ENCODE measurements at regions not wholly inside any gene's neighbourhood (a gene's known extent, or its start where the extent isn't known, plus 50 kb on each side); places are given as distances from the start of the nearest gene placed in this dataset.
A peak's percentile ranks its signal among the peaks of the same experiment; 100 is the strongest.
"Not testable (repeated sequence)": the region's sequence is repeated elsewhere in the genome, so short reads cannot be mapped to it uniquely, and the experiment has no call there.

- no peak for TF ChIP-seq CTCF (IDR thresholded peaks at IDR 0.05; ENCODE audit: low read depth, low read length)
- DNase-seq (ENCODE audit: extremely low read depth, low read depth) = no peak
Measured at GRCh38 chr2:133871545-133872209, 303.4 kb upstream of the NCKAP5 start.

- DNase-seq (ENCODE audit: extremely low read depth, low read depth) = no peak
- no peak for TF ChIP-seq CTCF (IDR thresholded peaks at IDR 0.05; ENCODE audit: low read depth, low read length)
Measured at GRCh38 chr2:133878326-133878725, 310.1 kb upstream of the NCKAP5 start.

- DNase-seq (ENCODE audit: extremely low read depth, low read depth) = no peak
- TF ChIP-seq CTCF (IDR thresholded peaks at IDR 0.05; ENCODE audit: low read depth, low read length) = no peak
Measured at GRCh38 chr2:133879703-133880102, 311.4 kb upstream of the NCKAP5 start.

- DNase-seq (ENCODE audit: extremely low read depth, low read depth) = not testable (repeated sequence)
Measured at GRCh38 chr2:133882159-133882558, 313.9 kb upstream of the NCKAP5 start.

- peak; percentile 25 for TF ChIP-seq CTCF (IDR thresholded peaks at IDR 0.05; ENCODE audit: low read depth, low read length)
- no peak for DNase-seq (ENCODE audit: extremely low read depth, low read depth)
Measured at GRCh38 chr2:133884739-133885381, 316.6 kb upstream of the NCKAP5 start.

- no peak for TF ChIP-seq CTCF (IDR thresholded peaks at IDR 0.05; ENCODE audit: low read depth, low read length)
- DNase-seq (ENCODE audit: extremely low read depth, low read depth) = no peak
Measured at GRCh38 chr2:133885847-133886246, 317.6 kb upstream of the NCKAP5 start.

- DNase-seq (ENCODE audit: extremely low read depth, low read depth) = peak; percentile 63
- peak; percentile 63 for TF ChIP-seq CTCF (IDR thresholded peaks at IDR 0.05; ENCODE audit: low read depth, low read length)
Measured at GRCh38 chr2:133886735-133887675, 318.7 kb upstream of the NCKAP5 start.
